ENCODE measurements at regions not wholly inside any gene's neighbourhood (a gene's known extent, or its start where the extent isn't known, plus 50 kb on each side); places are given as distances from the start of the nearest gene placed in this dataset.
"Not testable (repeated sequence)": the region's sequence is repeated elsewhere in the genome, so short reads cannot be mapped to it uniquely, and the experiment has no call there.

- TF ChIP-seq CTCF (IDR thresholded peaks at IDR 0.05; ENCODE audit: control insufficient read depth, insufficient read depth, low read depth, low read length, missing control alignments): no peak
- DNase-seq (ENCODE audit: low read depth): no peak
- H3K4me3 ChIP-seq (ENCODE audit: control insufficient read depth, low read depth, low read length): no peak overlapping the region; the same call in none of the 2 replicates
Observed at GRCh38 chr5:1594357-1595106, 70.8 kb upstream of the LPCAT1 start.

GRCh38 chr5:1593903-1594356 lies 70.2 kb upstream of the LPCAT1 start:
- TF ChIP-seq CTCF (IDR thresholded peaks at IDR 0.05; ENCODE audit: control insufficient read depth, insufficient read depth, low read depth, low read length, missing control alignments): no peak
- DNase-seq (ENCODE audit: low read depth): no peak
- no peak overlapping the region for H3K4me3 ChIP-seq (ENCODE audit: control insufficient read depth, low read depth, low read length)

- not testable (repeated sequence) for H3K4me3 ChIP-seq (ENCODE audit: control insufficient read depth, low read depth, low read length); DNase-seq (ENCODE audit: low read depth)
Observed at GRCh38 chr5:1588071-1588694, 64.4 kb upstream of the LPCAT1 start.

GRCh38 chr5:1583081-1583875 lies 59.5 kb upstream of the LPCAT1 start:
- H3K4me3 ChIP-seq (ENCODE audit: control insufficient read depth, low read depth, low read length); DNase-seq (ENCODE audit: low read depth): not testable (repeated sequence)

GRCh38 chr5:1579389-1579788 lies 55.6 kb upstream of the LPCAT1 start:
- not testable (repeated sequence) for DNase-seq (ENCODE audit: low read depth); H3K4me3 ChIP-seq (ENCODE audit: control insufficient read depth, low read depth, low read length)

- H3K4me3 ChIP-seq (ENCODE audit: control insufficient read depth, low read depth, low read length); DNase-seq (ENCODE audit: low read depth): not testable (repeated sequence)
Observed at GRCh38 chr5:1576851-1577250, 53.1 kb upstream of the LPCAT1 start.

- DNase-seq (ENCODE audit: low read depth); H3K4me3 ChIP-seq (ENCODE audit: control insufficient read depth, low read depth, low read length): not testable (repeated sequence)
Observed at GRCh38 chr5:1575991-1576714, 52.4 kb upstream of the LPCAT1 start.

- not testable (repeated sequence) for H3K4me3 ChIP-seq (ENCODE audit: control insufficient read depth, low read depth, low read length)
Observed at GRCh38 chr5:1575491-1575890, 51.7 kb upstream of the LPCAT1 start.

GRCh38 chr5:1574023-1574318 lies 50.2 kb upstream of the LPCAT1 start:
- not testable (repeated sequence) for H3K4me3 ChIP-seq (ENCODE audit: control insufficient read depth, low read depth, low read length); DNase-seq (ENCODE audit: low read depth)

More at GRCh38 chr5:1575491-1575890, 51.7 kb upstream of the LPCAT1 start:
- not testable (repeated sequence) for DNase-seq (ENCODE audit: low read depth)

GRCh38 chr5:1573217-1574022 lies 49.7 kb upstream of the LPCAT1 start:
- not testable (repeated sequence) for H3K4me3 ChIP-seq (ENCODE audit: control insufficient read depth, low read depth, low read length); DNase-seq (ENCODE audit: low read depth)

Measured in AG09309 (cell line).